HCEC 1CT (cell line): ENCODE measurements at regions not wholly inside any gene's neighbourhood (a gene's known extent, or its start where the extent isn't known, plus 50 kb on each side); places are given as distances from the start of the nearest gene placed in this dataset.

ENCODE experiments used
- DNase-seq: peaks from one replicate; pipeline ENCODE4 v3.0.0-alpha.2; 2017

- DNase-seq: no peak
Measured at GRCh38 chr11:8340296-8340695, 76.6 kb upstream of the LMO1 start.

DNA sequence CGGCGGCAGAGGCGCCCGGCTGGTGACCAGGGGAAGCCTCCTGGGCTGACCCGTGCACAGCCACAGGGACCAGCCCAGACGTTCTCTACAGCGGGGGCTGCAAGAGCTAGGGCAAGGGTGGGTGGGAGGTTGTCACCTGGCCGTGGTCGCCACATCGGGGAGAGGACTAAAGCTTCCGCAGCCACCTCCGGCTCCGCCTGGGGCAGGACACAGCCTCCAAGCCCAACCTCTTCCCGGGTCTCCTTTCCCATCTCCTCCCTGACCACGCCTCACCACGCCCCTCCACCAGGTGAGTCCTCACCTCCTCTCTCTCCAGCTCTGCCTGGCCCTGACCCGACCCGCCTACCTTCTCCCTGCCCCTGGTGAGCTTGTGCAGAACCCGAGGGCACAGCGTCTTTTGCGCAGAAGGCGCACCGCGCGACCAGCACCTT, 75.9 kb upstream of the LMO1 start:
- no peak for DNase-seq

DNA sequence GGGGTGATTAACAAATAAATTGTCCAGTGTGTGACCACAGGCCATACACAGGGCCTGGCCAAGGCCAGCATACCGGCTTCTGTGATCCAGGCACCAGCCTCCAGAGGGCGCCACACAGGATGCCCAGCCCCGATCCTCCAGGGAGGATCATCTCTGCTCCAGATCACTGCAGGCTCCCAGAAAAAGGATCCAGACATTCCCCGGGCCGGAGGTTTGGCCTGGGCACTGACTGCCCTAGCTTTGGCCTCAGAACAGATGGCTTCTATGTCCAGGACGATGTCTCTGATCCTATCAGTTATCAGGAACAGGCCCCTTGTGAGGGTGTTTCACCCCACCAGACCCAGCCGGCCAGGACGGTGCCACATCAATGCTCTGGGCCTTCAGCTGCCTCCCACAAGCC, 74.5 kb upstream of the LMO1 start:
- DNase-seq: peak; percentile 28

DNA sequence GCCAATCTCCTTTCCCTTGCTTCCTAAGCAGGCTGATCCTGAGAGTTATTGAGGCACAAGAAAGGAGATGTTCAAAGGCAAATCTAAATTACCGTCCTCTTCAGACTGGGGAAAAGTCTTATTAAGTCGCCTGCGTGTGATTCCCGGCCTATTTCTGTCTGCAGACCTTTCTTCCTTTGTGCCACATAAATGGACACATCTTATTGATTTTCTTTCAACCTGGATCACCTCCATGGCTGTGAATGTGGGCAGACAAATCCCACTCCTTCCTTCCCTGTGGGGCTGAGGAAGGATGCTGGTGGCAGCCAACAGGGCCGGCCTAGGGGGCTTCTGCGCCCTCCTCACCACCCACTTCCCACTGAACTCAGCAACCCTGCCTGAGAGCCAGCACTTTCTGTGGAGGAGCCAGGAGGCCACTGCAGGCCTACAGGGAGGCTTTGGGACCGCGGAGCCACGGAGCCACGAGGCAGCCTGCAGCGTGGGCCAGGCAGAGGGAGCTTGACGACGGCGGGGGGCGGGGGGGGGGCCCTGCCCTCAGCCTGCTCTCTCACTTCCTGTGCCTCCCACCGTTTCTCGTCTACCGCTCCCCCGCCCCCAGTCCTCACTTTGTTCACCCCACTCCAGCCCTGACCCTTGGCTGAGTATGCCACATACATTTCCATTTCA, 73.6 kb upstream of the LMO1 start:
- DNase-seq: no peak

- DNase-seq: no peak
Measured at GRCh38 chr11:8336356-8337129, 72.9 kb upstream of the LMO1 start.

- DNase-seq: no peak
Measured at GRCh38 chr11:8335683-8336082, 72.0 kb upstream of the LMO1 start.

DNA sequence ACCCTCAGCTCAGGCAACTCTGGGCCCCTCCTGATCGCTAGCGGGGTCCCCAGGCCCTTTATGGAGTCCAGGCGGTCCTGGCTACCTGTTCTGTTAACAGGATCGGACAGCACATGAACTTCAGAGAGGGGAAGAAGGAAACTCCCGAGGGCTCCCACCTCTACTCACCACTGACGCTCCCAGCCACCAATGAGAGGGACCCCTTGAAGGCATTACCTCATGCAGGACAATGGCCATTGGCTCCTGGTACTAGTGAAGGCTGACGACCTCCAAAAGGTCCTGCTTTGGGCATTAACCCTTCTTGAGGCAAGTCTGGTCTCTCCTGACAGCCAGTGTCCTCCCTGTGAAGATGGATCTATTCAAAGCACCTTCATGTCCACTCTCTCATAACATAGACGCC, 71.5 kb upstream of the LMO1 start:
- no peak for DNase-seq

- no peak for DNase-seq
Measured at GRCh38 chr11:8333811-8334401, 70.2 kb upstream of the LMO1 start.

GRCh38 chr11:8333376-8333775, 69.7 kb upstream of the LMO1 start:
- no peak for DNase-seq

- no peak for DNase-seq
Measured at GRCh38 chr11:8332891-8333290, 69.2 kb upstream of the LMO1 start.

DNA sequence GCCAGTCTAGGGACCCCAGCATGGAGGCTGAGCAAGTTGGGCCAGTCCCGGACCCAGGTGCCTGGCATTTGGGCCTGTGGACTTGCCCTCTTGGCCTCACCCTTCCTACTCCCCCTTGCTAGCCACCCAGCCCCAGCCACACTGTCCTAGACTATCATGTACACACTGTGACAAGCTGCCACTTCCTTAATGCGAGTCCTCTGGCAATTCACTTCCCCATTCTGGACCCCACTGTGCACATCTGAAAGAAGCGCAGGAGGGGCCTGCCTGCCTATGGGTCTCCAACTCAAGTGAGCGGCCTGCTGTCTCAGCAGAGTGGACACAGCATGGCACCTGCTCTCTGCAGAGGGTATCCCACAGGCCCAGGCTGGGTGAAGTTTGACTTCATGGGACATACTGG, 68.5 kb upstream of the LMO1 start:
- DNase-seq: no peak

DNA sequence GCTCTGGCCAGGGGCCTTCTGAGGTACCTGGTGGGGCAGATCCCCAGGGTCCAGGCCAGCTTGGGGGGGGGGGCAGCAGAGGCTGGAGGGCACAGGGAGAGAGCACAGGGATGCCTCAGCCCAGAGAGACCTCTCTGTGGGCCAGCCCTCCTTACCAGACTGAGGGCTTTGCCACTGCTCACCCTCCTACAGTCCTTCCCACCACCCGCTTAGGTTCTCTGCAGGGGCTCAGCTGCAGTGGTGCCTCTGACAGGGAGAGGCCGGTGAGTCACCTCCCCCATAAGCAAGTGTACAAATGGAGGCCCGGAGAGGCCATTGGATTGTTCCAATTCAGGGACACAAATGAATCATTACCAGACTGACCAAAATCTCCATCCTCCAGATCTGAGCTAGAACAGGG, 68.1 kb upstream of the LMO1 start:
- DNase-seq: no peak

- no peak for DNase-seq
Measured at GRCh38 chr11:8330896-8331295, 67.2 kb upstream of the LMO1 start.

DNA sequence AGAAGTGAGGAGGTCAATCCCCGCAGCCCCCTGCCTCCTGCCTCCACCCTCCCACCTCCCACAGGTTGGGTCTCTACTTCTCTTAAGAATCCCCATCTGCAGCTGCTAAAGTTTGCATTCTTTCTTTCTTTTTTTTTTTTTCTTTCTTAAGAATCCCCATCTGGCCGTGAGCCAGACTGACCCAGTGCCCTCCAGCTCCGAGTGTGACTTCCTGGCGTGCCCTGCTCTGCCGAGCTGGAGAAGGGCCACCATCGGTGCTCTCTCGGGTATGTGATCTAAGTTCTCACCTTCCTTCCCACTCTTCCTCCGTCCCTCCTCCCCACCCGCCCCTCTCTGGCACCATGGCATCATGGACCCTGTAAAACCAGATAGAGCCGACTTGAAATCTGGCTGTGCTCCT, 66.7 kb upstream of the LMO1 start:
- no peak for DNase-seq

DNA sequence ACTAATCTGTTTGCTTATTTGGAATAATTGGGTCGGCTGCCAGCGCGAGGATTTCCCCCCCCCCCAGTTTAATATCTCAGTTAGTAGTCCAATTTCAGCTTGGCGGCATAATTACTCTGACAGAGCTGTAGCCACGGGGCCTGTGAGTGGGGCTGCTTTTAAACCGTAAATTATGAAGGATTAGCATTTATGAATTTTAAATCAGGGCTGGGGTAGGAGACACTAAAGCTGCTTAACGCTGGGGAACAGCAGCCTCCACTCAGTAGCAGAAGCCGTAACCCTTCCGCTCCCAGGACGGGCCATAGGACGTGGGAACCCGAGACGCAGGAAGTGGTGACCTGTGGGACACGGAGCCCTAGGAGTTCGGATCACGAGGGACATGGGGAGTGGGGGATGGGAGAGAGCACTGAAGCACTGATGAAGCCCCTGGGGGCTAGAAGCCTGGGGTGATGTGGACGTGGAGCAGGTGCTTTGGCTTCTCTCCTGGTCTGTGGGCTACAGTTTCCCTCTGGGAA, 66.2 kb upstream of the LMO1 start:
- no peak for DNase-seq

DNA sequence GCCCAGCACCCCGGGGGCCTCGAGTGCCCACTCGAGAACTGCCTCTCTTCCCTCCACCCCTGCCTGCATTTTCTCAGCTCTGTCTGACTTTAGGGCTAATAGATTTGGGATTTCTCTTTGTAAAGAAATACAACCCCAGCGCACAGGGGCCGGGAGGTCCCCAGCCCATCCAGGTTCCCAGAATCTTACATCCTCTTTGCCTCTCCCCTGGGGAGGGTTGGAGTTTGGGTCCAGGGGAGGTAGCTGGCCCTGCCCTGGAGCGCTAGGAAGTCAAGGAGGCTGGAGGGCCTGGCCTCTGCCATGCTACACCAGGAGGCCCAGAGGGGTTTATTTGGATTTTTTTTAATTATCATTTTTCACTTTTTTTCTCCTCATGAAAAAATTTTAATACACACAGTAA, 65.7 kb upstream of the LMO1 start:
- DNase-seq: no peak

- DNase-seq: peak; percentile 81
Measured at GRCh38 chr11:8328848-8329330, 65.2 kb upstream of the LMO1 start.

- DNase-seq: no peak
Measured at GRCh38 chr11:8328231-8328794, 64.6 kb upstream of the LMO1 start.

DNA sequence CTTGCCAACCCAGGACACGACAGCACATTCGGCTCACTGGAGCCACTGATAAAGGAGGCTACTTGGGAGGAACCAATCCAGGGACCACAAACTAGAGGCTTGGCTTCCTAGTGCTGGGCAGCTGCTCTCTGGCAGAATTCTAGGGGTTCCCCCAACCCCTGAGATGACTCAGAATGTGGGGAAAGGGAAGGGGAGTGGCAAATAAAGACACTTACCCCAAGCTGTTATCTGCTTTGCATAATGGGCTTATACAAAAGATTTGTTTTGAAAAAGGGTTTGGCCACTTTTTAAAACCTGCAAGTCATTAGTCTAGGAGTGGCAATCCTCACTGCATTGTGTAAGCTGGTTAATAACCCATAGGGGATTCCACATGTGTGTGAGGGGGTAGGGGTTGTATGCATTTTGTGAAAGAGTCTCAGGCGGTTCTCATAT, 64.1 kb upstream of the LMO1 start:
- DNase-seq: no peak

GRCh38 chr11:8326337-8326736, 62.7 kb upstream of the LMO1 start:
- no peak for DNase-seq

DNA sequence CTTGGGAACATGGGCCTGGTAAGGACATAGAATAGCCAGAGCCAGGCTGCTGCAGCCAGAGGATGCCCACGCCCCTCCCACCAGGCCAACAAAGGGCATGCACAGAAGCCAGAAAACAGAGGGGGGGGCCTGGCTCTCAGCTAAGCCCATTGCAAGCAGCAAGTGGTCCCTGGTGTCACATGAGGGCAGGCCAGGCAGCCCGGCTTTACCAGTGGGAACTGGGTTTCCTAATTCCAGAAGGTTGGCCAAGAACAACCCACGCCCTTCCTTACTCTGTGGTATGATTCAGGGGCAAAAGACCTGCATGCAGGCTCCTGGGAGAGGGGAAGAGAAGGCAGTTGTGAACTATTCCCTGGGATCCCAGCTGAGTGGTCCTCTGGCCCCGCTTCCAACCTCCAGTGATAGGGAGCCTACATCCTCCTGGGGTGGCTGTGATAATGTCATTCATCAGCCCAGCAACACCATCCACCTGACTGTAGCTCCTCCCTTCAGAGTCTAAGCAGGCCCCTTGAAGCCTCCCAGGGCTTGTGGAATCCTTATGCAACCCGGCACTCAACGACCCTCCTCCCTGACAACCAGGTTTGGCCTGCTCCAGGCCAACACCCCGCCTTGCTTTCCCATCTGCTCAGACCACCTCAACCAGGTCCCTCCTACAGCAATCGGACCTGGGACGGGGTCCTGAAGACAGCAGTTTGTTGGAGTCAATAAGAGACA, 62.1 kb upstream of the LMO1 start:
- no peak for DNase-seq

- DNase-seq: no peak
Measured at GRCh38 chr11:8323161-8323935, 59.7 kb upstream of the LMO1 start.
